Fibroblast of skin of left quadriceps (primary cell): ENCODE measurements at regions not wholly inside any gene's neighbourhood (a gene's known extent, or its start where the extent isn't known, plus 50 kb on each side); places are given as distances from the start of the nearest gene placed in this dataset.

Experiments
- DNase-seq, 2 experiments: peaks; one replicate each; pipeline ENCODE4 v3.0.0-alpha.2; 2013; ENCODE audit warnings: low read depth in 2 of 2

- no peak for DNase-seq
Measured at GRCh38 chr12:43294916-43295315, 257.1 kb downstream of the ADAMTS20 start.

DNA sequence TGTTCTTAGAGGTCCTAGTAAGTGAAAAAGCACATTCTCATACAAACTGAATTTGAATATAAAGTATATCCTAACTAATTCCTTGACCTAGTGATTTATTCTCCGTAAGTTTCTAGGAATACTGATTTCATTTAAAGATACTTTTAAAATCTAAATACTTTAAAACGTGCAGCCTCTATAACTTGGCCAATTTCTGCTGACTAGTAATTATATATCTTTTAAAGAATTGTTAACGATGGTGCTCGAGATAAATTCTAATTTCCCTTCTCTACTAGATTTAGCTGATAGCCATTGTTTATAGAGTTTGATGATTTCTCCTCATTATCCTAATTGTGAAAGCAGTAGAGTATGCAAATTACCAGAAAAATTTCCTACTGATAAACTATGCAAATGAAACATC, 257.9 kb downstream of the ADAMTS20 start:
- no peak for DNase-seq

DNA sequence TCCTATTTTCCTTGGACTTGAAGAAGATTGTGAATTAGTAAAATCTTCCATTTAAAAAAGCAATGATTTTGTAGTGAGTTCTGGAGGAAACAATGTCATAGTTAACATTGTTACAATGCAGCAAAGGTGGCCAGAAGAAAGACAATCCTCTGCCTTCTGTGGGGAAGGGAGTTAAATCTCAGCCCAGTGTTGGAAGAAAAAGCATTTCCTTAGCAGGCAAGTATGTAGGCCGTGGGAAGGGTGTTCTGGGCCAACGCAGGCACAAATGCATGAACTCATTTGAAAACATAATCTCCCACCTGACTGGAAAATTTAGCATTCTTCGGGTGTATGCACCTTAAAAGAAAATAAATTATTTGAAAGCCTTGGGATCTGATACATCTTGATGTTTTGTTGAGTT, 258.6 kb downstream of the ADAMTS20 start:
- DNase-seq = no peak

- DNase-seq = peak in 1 of 2 experiments; percentile 16
Measured at GRCh38 chr12:43292699-43293098, 259.3 kb downstream of the ADAMTS20 start.

DNA sequence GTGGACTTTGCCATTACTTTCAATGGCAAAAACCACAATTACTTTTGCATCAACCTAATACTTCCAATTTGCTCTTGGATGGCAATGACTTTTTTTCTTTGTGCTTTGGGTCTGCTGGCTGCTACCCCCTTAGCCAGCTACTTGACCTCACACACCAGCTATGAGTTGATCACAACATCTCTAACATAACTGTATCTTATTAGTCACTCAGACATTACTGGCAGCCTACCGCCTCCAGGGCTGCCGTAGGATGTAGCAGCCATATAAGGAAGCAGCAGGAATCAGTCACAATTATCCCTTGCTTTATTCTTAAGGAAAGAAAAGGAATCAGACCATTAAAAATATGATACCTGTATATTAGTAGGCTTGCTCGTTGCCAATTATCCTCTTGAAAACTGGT, 260.5 kb downstream of the ADAMTS20 start:
- no peak for DNase-seq

DNA sequence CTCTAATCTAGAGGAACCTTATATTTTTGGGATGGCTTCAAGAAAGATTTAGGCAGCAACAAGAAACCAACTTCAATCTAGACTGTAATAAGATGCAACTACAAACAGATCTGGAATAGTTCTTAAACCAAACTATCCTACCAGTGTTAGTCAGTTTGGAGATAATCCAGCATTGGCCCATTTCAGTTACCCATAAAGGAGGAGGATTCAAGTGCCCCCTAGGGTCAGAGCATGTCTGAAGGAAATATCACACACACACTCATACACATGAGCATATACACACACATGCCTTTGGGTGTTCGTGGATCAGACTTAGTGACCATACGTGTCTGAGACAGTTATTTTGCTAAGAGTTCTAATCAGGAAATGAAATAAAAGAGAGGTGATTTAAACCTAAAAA, 261.2 kb downstream of the ADAMTS20 start:
- DNase-seq = no peak

DNA sequence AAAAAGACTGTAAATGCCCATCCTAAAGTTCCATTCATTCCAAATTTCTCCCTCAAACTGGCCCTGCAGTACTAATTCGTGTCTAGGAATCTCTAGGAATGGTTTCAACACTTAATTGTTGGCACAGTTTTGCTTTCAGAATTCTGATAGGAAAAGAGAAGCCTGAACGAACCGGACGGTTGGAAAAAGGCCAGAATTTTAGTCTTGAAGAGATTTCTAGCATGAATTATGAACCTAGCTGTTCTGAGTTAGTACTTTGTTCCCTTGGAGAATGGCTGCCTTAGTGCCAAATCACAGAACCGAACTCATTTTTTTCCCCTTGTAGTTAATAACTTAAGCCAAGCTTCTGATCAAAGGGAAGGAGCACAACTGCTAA, 262.6 kb downstream of the ADAMTS20 start:
- DNase-seq = peak in 1 of 2 experiments; percentile 36

DNA sequence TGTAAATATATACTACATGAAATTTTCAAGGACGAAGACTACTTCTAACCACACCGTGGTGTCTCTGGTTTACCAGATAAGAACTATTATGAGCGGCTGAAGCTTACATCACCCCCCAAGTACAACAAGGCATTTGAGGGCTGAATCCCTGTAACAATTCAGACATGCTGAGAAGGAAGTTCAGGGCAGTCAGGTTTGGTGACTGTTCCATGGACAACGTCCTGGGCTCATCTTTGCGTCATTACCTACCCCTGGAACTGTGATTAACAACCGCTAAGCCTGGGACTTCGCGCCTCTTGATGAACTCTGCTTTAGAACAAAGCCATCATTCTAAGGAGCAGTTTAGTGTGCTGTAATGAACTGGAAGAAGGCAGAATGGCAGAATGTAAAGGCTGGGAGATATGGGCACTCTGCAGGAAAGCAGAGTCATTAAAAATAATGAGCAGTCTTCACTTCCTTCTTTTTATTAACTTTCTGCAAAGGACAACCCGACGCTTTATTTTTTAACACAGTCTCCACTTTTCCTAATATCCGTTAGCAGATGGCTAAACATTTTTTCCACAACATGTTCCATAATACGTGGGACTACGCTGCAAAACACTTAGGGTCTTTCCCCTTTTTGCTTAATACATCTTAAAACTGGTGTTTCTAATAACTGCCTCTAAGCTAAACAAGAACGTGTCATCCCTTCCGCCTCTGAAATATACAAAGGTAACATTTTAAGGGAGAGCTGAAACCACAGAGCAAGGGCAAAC, 263.2 kb downstream of the ADAMTS20 start:
- DNase-seq = no peak

- no peak for DNase-seq
Measured at GRCh38 chr12:43287706-43288383, 264.2 kb downstream of the ADAMTS20 start.

- no peak for DNase-seq
Measured at GRCh38 chr12:43286986-43287385, 265.0 kb downstream of the ADAMTS20 start.

- DNase-seq = peak; percentile 77 to 78
Measured at GRCh38 chr12:43285159-43285598, 266.8 kb downstream of the ADAMTS20 start.

GRCh38 chr12:43284486-43285158, 267.4 kb downstream of the ADAMTS20 start:
- no peak for DNase-seq

- no peak for DNase-seq
Measured at GRCh38 chr12:43283206-43283605, 268.8 kb downstream of the ADAMTS20 start.

DNA sequence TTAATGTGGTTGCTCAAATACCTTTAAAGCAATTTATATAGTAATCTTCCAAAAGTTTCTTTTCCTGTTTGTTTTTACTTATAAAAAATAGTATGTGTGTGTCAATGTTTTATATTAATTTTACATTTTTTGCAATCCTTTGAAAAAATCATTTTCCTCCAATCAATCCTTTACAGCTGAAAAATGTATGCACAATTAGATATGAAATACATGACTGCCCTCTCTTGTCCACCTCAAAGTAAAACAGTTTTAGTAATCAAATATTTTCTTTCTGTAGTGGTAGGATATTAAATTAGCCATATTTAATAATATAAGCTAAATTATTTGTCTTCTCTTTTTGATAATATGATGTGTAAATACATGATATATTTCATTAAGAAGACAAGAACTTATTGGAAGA, 269.9 kb downstream of the ADAMTS20 start:
- no peak for DNase-seq

- DNase-seq = no peak
Measured at GRCh38 chr12:43281563-43281962, 270.4 kb downstream of the ADAMTS20 start.

- DNase-seq = no peak
Measured at GRCh38 chr12:43278541-43278832, 273.5 kb downstream of the ADAMTS20 start.

GRCh38 chr12:43277651-43278540, 274.1 kb downstream of the ADAMTS20 start:
- no peak for DNase-seq

DNA sequence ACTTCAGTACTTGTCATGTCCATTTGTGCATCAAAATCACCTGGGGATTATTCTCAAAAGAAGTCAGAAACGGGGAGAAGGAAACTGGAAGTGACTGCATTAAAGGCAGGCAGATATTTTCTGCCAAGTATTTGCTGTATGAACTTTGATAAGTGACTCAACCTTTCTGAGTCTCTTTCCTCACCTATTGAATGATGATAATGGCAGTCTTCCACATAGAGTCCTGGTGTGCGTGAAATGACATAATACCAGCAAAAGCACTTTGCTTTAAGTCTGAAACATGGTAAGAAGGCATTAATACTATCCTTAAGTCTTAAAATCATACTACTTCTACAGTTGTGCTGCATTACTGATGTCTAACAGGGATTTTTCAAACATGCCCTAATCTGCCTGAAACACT, 278.5 kb downstream of the ADAMTS20 start:
- DNase-seq = no peak

- DNase-seq = no peak
Measured at GRCh38 chr12:43271659-43272058, 280.3 kb downstream of the ADAMTS20 start.

DNA sequence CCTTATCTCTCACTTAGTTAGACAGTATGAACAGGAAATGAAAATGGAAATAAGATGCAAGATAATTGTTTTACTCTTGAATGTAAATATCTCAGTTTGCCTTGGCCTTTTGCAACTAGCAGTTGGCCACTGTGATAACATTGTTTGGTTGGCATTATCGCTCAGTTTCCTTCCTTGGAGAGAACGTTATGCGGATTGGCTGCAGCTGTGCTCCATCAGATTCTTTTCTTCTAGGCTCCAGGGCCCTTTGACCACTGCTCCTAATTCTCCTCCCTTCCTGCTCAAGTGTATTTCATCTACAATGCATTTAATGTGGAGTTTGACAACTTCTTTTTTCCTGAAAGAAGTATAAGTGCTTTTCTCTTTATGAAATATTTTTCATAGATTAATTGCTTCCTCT, 284.2 kb downstream of the ADAMTS20 start:
- DNase-seq = no peak

- no peak for DNase-seq
Measured at GRCh38 chr12:43261701-43262100, 290.3 kb downstream of the ADAMTS20 start.

DNA sequence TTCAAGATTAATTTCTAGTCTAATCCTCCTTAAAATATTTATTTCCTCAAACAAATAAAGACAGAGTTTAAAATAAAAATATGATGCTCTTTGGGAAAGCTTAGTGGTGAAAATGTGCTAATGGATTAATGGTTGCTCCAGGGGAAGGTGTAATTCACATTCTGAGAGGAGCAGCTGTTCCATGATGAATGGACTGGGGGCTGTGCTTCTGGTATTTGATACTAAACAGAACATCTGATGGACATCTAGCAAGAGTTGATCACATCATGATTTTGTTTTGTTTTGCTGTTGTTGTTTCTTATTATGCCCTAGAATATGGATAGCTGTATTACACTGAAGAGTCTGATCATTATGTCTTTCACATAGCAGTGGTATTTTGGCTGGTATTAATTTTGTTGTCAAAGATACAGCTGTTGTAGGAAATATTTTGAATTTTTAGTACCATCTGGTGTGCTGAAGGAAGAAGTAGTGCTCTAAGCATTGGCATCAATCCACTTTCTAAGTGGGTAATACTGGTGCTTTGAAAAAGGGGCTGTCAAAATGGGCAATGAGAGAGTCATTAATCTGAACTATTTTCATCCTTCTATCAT, 296.4 kb downstream of the ADAMTS20 start:
- DNase-seq = no peak
